Epithelial cell of esophagus (primary cell): ENCODE measurements at regions not wholly inside any gene's neighbourhood (a gene's known extent, or its start where the extent isn't known, plus 50 kb on each side); places are given as distances from the start of the nearest gene placed in this dataset.

Experiments used
- DNase-seq: peaks from one replicate; pipeline ENCODE4 v3.0.0; 2010; ENCODE audit warnings: low read depth
- H3K4me3 ChIP-seq: 2 replicates; pipeline ENCODE4 v1.5.1; 2011; ENCODE audit warnings: mild to moderate bottlenecking, low read length, control low read depth
- TF ChIP-seq, protein P1 (sequence below): IDR thresholded peaks from 2 replicates; pipeline ENCODE4 v1.5.1; 2011; ENCODE audit warnings: low read depth, mild to moderate bottlenecking, low read length, control low read depth, inconsistent platforms; ENCODE audit not compliant: insufficient read depth; ENCODE audit errors: missing control alignments

DNA sequence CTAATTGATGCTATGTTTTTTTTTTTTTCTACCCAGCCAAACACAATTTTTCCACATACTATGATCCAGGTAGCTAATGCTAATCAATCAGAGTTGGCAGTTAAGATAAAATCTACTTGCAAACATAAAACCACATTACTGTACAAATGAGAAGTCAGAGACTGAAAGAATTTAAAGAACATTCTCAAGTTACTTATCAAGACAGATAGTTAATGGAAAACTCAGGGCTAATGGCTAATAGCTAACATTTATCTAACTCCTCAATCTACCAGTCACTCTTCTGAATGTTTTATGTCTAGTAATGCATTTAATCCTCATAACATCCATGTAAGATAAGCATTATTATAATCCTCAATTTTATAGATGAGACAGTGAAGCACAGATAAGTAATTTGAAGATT is 537.6 kb upstream of the SETBP1 start:
- H3K4me3 ChIP-seq = no peak overlapping the region
- TF ChIP-seq, protein P1, sequence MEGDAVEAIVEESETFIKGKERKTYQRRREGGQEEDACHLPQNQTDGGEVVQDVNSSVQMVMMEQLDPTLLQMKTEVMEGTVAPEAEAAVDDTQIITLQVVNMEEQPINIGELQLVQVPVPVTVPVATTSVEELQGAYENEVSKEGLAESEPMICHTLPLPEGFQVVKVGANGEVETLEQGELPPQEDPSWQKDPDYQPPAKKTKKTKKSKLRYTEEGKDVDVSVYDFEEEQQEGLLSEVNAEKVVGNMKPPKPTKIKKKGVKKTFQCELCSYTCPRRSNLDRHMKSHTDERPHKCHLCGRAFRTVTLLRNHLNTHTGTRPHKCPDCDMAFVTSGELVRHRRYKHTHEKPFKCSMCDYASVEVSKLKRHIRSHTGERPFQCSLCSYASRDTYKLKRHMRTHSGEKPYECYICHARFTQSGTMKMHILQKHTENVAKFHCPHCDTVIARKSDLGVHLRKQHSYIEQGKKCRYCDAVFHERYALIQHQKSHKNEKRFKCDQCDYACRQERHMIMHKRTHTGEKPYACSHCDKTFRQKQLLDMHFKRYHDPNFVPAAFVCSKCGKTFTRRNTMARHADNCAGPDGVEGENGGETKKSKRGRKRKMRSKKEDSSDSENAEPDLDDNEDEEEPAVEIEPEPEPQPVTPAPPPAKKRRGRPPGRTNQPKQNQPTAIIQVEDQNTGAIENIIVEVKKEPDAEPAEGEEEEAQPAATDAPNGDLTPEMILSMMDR = no peak
- DNase-seq = no peak

DNA sequence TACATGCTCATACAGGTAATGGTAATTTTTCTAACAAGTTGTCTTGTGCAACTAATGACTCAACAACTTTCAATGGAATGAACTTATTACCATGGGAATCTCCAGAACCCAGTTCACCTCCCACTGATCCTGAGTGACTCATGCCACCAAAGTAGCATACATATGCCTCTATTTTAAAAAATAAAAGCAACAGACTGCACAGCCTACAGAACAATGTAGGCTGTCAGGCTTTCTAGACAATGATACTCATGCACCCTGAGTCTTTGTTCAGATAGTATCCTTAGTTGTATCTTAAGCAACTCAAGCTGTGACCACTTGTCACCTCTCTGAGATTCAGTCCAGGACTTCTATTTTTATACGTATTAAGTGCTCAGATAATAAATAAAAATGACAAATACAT is 531.0 kb upstream of the SETBP1 start:
- TF ChIP-seq, protein P1 = no peak
- peak; percentile 95 for DNase-seq

DNA sequence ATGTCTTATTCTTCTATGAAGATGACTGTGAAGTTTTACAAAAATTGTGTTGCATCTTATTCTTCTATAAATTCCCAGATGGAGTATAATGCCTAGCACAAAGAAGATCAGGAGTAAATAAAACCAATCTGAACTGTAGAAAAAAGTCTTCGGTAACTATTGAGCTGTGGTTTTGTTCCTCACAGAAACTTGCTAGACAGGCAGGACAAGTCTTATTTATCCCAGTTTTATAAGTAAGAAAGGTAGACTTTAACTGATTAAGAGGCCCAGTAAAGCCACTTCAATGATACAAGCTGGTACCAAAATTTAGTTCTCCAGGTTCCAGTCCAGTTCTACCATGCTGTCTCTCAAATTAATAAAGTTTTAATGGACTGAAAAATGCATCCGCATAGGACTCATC is 526.7 kb upstream of the SETBP1 start:
- no peak overlapping the region for H3K4me3 ChIP-seq
- TF ChIP-seq, protein P1 = no peak
- DNase-seq = peak; percentile 54

More for the DNA sequence above, 531.0 kb upstream of the SETBP1 start:
- no peak overlapping the region for H3K4me3 ChIP-seq

DNA sequence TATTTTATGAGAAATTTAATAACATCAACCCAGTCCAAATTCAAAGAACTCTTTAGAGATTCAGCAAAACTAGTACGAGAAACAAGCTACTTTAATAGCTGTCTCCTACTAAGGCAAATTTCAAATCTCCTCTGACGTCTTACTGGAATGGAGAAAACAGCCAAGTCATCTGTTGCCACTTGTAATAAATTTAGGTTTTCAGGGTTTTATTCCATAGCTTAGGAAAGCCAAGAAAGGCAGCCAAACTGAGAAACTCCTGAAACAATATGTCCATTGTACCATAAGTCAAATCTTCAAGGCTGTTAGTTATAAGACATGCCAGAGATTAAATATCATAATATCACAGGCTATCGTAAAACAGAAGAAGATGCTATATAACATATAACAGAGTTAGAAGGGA is 524.6 kb upstream of the SETBP1 start:
- TF ChIP-seq, protein P1 = no peak
- DNase-seq = no peak
- no peak overlapping the region for H3K4me3 ChIP-seq

DNA sequence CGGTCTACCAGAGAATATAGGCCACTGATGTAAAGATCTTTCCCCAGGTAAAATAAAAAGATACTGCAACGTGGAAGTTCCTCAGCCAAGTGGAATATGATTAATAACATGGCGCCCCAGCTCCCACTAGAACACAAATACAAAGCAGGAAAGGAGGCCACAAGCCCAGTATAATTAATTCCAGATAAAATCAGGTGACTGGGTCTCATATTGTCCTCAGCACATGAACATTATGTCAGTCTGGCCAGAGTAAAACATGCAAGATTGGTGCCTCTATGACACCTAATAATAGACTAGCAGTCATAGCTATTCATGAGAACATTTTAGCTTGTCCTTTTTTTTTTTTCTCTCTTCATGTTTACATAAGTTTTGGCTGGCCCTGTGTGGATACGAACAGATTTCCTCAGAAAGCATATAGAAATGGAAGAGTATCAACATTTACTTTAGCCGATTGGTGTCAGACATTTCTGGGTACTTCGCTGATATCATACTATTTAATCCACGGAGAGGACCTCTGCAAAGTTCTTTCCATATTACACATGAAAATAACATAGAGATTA is 523.8 kb upstream of the SETBP1 start:
- TF ChIP-seq, protein P1 = no peak
- H3K4me3 ChIP-seq = no peak overlapping the region
- no peak for DNase-seq

DNA sequence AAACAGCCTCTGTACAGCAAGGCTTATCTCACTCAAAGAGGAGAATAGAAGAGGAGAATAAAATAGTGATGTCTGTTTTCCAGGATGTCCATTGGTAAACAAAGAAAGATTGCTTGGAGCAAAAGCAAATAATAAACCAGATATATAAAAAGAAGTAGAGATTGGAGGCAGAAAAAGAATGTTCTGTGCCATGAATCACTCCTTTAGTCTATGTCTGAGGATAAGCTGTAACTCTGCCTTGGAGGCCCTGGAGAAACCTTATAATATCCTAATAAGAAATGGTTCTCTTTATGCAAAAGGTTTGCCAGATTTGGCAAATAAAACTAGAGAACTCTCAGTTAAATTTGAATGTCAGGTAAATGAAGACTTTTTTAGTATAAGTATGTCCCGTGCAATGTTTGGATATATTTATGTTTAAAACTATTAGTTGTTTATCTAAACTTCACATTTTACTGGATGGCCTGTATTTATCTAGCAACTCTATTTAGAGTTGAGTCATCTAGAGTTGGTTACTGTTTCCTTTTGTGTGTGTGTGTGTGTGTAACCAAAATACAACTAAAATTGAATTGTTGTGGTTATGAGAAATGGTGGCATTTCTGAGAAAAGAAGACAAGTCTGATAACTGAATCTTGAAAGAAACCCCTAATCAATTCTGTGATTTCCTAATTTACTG is 510.3 kb upstream of the SETBP1 start:
- no peak for DNase-seq
- H3K4me3 ChIP-seq = no peak overlapping the region
- TF ChIP-seq, protein P1 = no peak

DNA sequence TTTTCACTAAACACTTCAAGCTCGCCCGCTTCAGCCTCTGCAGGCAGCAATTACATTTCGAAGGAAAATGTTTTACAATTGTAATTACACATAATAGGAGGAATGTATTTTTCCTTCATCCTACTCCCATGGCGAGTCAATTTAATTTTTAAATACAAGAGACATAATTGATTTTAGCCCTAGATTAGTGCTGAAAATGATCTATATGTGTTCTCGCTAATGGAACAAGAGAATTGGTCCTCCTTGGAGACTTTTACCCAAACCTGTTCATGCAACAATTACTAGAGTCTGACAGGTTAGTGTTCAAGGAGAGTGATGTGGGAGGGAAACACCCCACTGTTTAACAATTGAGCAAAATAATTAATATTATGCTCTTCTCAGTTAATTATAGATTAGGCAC is 509.4 kb upstream of the SETBP1 start:
- TF ChIP-seq, protein P1 = no peak
- no peak for DNase-seq
- H3K4me3 ChIP-seq = no peak overlapping the region
